Type B pancreatic cell (in vitro differentiated cells): ENCODE measurements at regions not wholly inside any gene's neighbourhood (a gene's known extent, or its start where the extent isn't known, plus 50 kb on each side); places are given as distances from the start of the nearest gene placed in this dataset.

Source experiments
- DNase-seq: peaks from one replicate; pipeline ENCODE4 v3.0.0; 2021; ENCODE audit warnings: mixed read lengths; ENCODE audit not compliant: unreplicated experiment; ENCODE audit errors: extremely low spot score
- H3K27ac Mint-ChIP-seq: 2 replicates; pipeline ENCODE4 v1.8.0; 2021; ENCODE audit warnings: mild to moderate bottlenecking, mixed read lengths
- H3K27me3 Mint-ChIP-seq: 2 replicates; pipeline ENCODE4 v1.8.0; 2021; ENCODE audit warnings: mixed read lengths
- H3K36me3 Mint-ChIP-seq: 2 replicates; pipeline ENCODE4 v1.8.0; 2021; ENCODE audit warnings: mixed read lengths
- H3K4me1 Mint-ChIP-seq: one replicate; pipeline ENCODE4 v1.8.0; 2021; ENCODE audit warnings: mixed read lengths; ENCODE audit not compliant: unreplicated experiment
- H3K4me3 Mint-ChIP-seq: 2 replicates; pipeline ENCODE4 v1.8.0; 2021; ENCODE audit warnings: mild to moderate bottlenecking, mixed read lengths
- H3K9me3 Mint-ChIP-seq: 2 replicates; pipeline ENCODE4 v1.8.0; 2021; ENCODE audit warnings: mixed read lengths
- CTCF ChIP-seq: fragments of 200-600 bp; sonication (generic); conservative IDR thresholded peaks from 2 replicates; pipeline ENCODE4 v1.5.0; 2021; ENCODE audit warnings: antibody characterized with exemption, mild to moderate bottlenecking

- Mint-ChIP-seq H3K27me3 (peaks cover 3% of the 10 kb centered on the region), H3K36me3 (no peaks in the 10 kb centered on the region), H3K27ac (no peak overlapping the region), H3K9me3 (no peaks in the 10 kb centered on the region), H3K4me3 (no peak overlapping the region), H3K4me1 (peaks cover 8% of the 10 kb centered on the region)
- no peak for DNase-seq
- no peak for TF ChIP-seq CTCF
Observed at GRCh38 chr11:109734566-109734965, 312.6 kb downstream of the C11orf87 start.

GRCh38 chr11:109735128-109735527 lies 313.1 kb downstream of the C11orf87 start:
- no peak for TF ChIP-seq CTCF

GRCh38 chr11:109739379-109739778 lies 317.4 kb downstream of the C11orf87 start:
- Mint-ChIP-seq H3K36me3 (no peaks in the 10 kb centered on the region), H3K4me3 (no peak overlapping the region), H3K4me1 (peaks cover 5% of the 10 kb centered on the region), H3K9me3 (no peaks in the 10 kb centered on the region), H3K27me3 (no peaks in the 10 kb centered on the region), H3K27ac (no peak overlapping the region)
- no peak for TF ChIP-seq CTCF
- DNase-seq, result no peak

More at GRCh38 chr11:109735128-109735527, 313.1 kb downstream of the C11orf87 start:
- Mint-ChIP-seq H3K4me3 (no peak overlapping the region), H3K4me1 (peaks cover 8% of the 10 kb centered on the region), H3K27me3 (peaks cover 3% of the 10 kb centered on the region), H3K36me3 (no peaks in the 10 kb centered on the region), H3K9me3 (no peaks in the 10 kb centered on the region), H3K27ac (no peak overlapping the region)
- DNase-seq, result no peak

GRCh38 chr11:109745996-109746625 lies 324.1 kb downstream of the C11orf87 start:
- no peak overlapping the region for H3K4me3 Mint-ChIP-seq
- no peak for TF ChIP-seq CTCF
- H3K9me3 Mint-ChIP-seq, result no peaks in the 10 kb centered on the region
- no peak overlapping the region for H3K27ac Mint-ChIP-seq
- H3K27me3 Mint-ChIP-seq, result no peaks in the 10 kb centered on the region
- H3K4me1 Mint-ChIP-seq, result peaks cover 4% of the 10 kb centered on the region
- H3K36me3 Mint-ChIP-seq, result no peaks in the 10 kb centered on the region
- DNase-seq, result no peak

GRCh38 chr11:109747839-109748238 lies 325.8 kb downstream of the C11orf87 start:
- TF ChIP-seq CTCF, result no peak
- H3K9me3 Mint-ChIP-seq, result no peaks in the 10 kb centered on the region
- no peak for DNase-seq
- no peaks in the 10 kb centered on the region for H3K36me3 Mint-ChIP-seq
- H3K4me3 Mint-ChIP-seq, result no peak overlapping the region
- H3K27me3 Mint-ChIP-seq, result no peaks in the 10 kb centered on the region
- no peak overlapping the region for H3K27ac Mint-ChIP-seq
- H3K4me1 Mint-ChIP-seq, result peaks cover 4% of the 10 kb centered on the region

GRCh38 chr11:109749476-109749875 lies 327.5 kb downstream of the C11orf87 start:
- H3K36me3 Mint-ChIP-seq, result no peaks in the 10 kb centered on the region
- no peak for DNase-seq
- H3K9me3 Mint-ChIP-seq, result no peaks in the 10 kb centered on the region
- peaks cover 4% of the 10 kb centered on the region for H3K4me1 Mint-ChIP-seq
- TF ChIP-seq CTCF, result no peak
- H3K4me3 Mint-ChIP-seq, result no peak overlapping the region
- no peak overlapping the region for H3K27ac Mint-ChIP-seq
- H3K27me3 Mint-ChIP-seq, result no peaks in the 10 kb centered on the region
